Peyer's patch (tissue), 4 donors: ENCODE measurements at regions not wholly inside any gene's neighbourhood (a gene's known extent, or its start where the extent isn't known, plus 50 kb on each side); places are given as distances from the start of the nearest gene placed in this dataset.

Experiments
- POLR2A ChIP-seq, 2 donors: fragments of 450-650 bp; IDR thresholded peaks; one replicate each; pipeline ENCODE4 v1.5.1; 2017; ENCODE audit warnings: antibody characterized with exemption in 2 of 2, mild to moderate bottlenecking in 2 of 2, moderate library complexity in 2 of 2
- TF ChIP-seq, protein P1 (sequence below), 6 experiments: fragments of 450-650 bp in 4 of 6; fragments of 200-600 bp in 2 of 6; sonication (generic) in 1 of 6; IDR thresholded peaks; one replicate each; pipeline ENCODE4 v1.5.1; 2017 to 2019; ENCODE audit warnings: antibody characterized with exemption in 6 of 6, mild to moderate bottlenecking in 3 of 6, moderate library complexity in 1 of 6

DNA sequence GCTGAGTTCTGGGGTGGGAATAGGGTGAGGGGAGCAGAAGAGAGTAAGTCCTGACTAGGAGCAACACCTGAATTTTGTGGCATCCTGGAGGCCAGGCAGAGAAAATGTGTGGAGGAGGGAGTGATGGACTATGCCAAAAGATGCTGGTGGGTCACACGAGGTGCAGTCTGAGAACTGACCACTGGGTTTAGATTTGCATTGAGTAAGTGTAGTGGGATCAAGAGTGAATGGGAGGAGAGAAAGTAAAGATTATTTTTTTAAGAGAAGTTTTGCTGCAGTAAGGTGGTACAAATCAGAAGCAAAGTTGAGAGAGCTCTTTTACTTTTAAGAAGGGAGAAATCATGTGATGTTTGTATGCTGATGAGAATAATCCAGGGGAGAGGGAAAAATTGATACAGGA lies 405.1 kb downstream of the DLEU7 start:
- TF ChIP-seq, protein P1, sequence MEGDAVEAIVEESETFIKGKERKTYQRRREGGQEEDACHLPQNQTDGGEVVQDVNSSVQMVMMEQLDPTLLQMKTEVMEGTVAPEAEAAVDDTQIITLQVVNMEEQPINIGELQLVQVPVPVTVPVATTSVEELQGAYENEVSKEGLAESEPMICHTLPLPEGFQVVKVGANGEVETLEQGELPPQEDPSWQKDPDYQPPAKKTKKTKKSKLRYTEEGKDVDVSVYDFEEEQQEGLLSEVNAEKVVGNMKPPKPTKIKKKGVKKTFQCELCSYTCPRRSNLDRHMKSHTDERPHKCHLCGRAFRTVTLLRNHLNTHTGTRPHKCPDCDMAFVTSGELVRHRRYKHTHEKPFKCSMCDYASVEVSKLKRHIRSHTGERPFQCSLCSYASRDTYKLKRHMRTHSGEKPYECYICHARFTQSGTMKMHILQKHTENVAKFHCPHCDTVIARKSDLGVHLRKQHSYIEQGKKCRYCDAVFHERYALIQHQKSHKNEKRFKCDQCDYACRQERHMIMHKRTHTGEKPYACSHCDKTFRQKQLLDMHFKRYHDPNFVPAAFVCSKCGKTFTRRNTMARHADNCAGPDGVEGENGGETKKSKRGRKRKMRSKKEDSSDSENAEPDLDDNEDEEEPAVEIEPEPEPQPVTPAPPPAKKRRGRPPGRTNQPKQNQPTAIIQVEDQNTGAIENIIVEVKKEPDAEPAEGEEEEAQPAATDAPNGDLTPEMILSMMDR (IDR thresholded peaks at IDR 0.05), result no peak
- TF ChIP-seq POLR2A (IDR thresholded peaks at IDR 0.05), result no peak
